GM19395 (cell line): ENCODE measurements at regions not wholly inside any gene's neighbourhood (a gene's known extent, or its start where the extent isn't known, plus 50 kb on each side); places are given as distances from the start of the nearest gene placed in this dataset.
"Not testable (repeated sequence)": the region's sequence is repeated elsewhere in the genome, so short reads cannot be mapped to it uniquely, and the experiment has no call there.

Source experiments
- ATAC-seq: cut with Tn5 transposase; IDR thresholded peaks from one replicate; pipeline ENCODE4 v1.9.1; 2021; ENCODE audit warnings: mild to moderate bottlenecking, moderate library complexity; ENCODE audit not compliant: unreplicated experiment

GRCh38 chr18:51447351-51448342, 250.2 kb upstream of the MEX3C start:
- no peak for ATAC-seq

GRCh38 chr18:51448949-51449348, 251.5 kb upstream of the MEX3C start:
- no peak for ATAC-seq

- no peak for ATAC-seq
These were observed 256.1 kb upstream of the MEX3C start for GRCh38 chr18:51453594-51453993.

- no peak for ATAC-seq
These were observed 261.4 kb upstream of the MEX3C start for GRCh38 chr18:51458861-51459260.

GRCh38 chr18:51461956-51462355, 264.5 kb upstream of the MEX3C start:
- ATAC-seq, result no peak

- ATAC-seq, result no peak
These were observed 266.1 kb upstream of the MEX3C start for GRCh38 chr18:51463483-51464136.

- ATAC-seq, result no peak
These were observed 281.4 kb upstream of the MEX3C start for GRCh38 chr18:51478908-51479307.

GRCh38 chr18:51479736-51480135, 282.3 kb upstream of the MEX3C start:
- no peak for ATAC-seq

- ATAC-seq, result no peak
These were observed 283.2 kb upstream of the MEX3C start for GRCh38 chr18:51480407-51481261.

GRCh38 chr18:51486735-51487366, 289.4 kb upstream of the MEX3C start:
- ATAC-seq, result no peak

- ATAC-seq, result no peak
These were observed 292.9 kb upstream of the MEX3C start for GRCh38 chr18:51490417-51490816.

- no peak for ATAC-seq
These were observed 293.4 kb upstream of the MEX3C start for GRCh38 chr18:51490860-51491259.

GRCh38 chr18:51491678-51492372, 294.3 kb upstream of the MEX3C start:
- ATAC-seq, result no peak

GRCh38 chr18:51498085-51498855, 300.8 kb upstream of the MEX3C start:
- ATAC-seq, result no peak

GRCh38 chr18:51503351-51503750, 305.9 kb upstream of the MEX3C start:
- ATAC-seq, result no peak

- ATAC-seq, result no peak
These were observed 309.3 kb upstream of the MEX3C start for GRCh38 chr18:51506811-51507210.

GRCh38 chr18:51508410-51508809, 310.9 kb upstream of the MEX3C start:
- ATAC-seq, result not testable (repeated sequence)

GRCh38 chr18:51510020-51510419, 312.5 kb upstream of the MEX3C start:
- ATAC-seq, result no peak

GRCh38 chr18:51513517-51513916, 316.0 kb upstream of the MEX3C start:
- no peak for ATAC-seq
